ENCODE measurements at regions not wholly inside any gene's neighbourhood (a gene's known extent, or its start where the extent isn't known, plus 50 kb on each side); places are given as distances from the start of the nearest gene placed in this dataset.

GRCh38 chr3:18199757-18200156, 225.4 kb downstream of the SATB1 start:
- CTCF ChIA-PET (ENCODE audit: partially characterized antibody), result no interaction called here
- no peak for TF ChIP-seq USF2 (IDR thresholded peaks at IDR 0.05; ENCODE audit: low read length)
- no peak for TF ChIP-seq SIX5 (IDR thresholded peaks at IDR 0.05; ENCODE audit: low read depth, low read length)
- no peak for TF ChIP-seq KDM1A (IDR thresholded peaks at IDR 0.05; ENCODE audit: borderline replicate concordance, low read length)
- no peak for TF ChIP-seq CTBP2 (IDR thresholded peaks at IDR 0.05; ENCODE audit: borderline replicate concordance, insufficient read depth, insufficient read length, low read length)
- no peak for TF ChIP-seq RXRA (IDR thresholded peaks at IDR 0.05; ENCODE audit: insufficient read depth, low read depth, low read length)
- no peak for TF ChIP-seq EZH2 (IDR thresholded peaks at IDR 0.05; ENCODE audit: low read depth, low read length, severe bottlenecking)
- TF ChIP-seq BCL11A (IDR thresholded peaks at IDR 0.05; ENCODE audit: low read depth in 2 of 2, low read length in 2 of 2), result no peak
- no peak for TF ChIP-seq TBP (IDR thresholded peaks at IDR 0.05; ENCODE audit: low read depth, low read length)
- no peak for TF ChIP-seq SP2 (IDR thresholded peaks at IDR 0.05; ENCODE audit: low read length)
- TF ChIP-seq TCF12 (IDR thresholded peaks at IDR 0.05; ENCODE audit: low read depth, low read length), result no peak
- TF ChIP-seq CEBPB (IDR thresholded peaks at IDR 0.05; ENCODE audit: low read depth, low read length), result no peak
- TF ChIP-seq GTF2F1 (IDR thresholded peaks at IDR 0.05; ENCODE audit: borderline replicate concordance, low read depth, low read length), result no peak
- no peak for TF ChIP-seq KDM5A (IDR thresholded peaks at IDR 0.05; ENCODE audit: low read length)
- H4K8ac ChIP-seq (ENCODE audit: extremely low read depth, insufficient read depth, low read length), result no peak overlapping the region
- no peak overlapping the region for H3K4me2 ChIP-seq (ENCODE audit: insufficient read depth in 1 of 2, low read depth in 2 of 2, low read length in 2 of 2)
- H3K14ac ChIP-seq (ENCODE audit: insufficient read length), result no peak overlapping the region
- H3K23ac ChIP-seq (ENCODE audit: insufficient read length), result no peak overlapping the region
- H3K9me3 ChIP-seq (ENCODE audit: insufficient read depth in 2 of 2, low read depth in 1 of 2, low read length in 1 of 2), result no peaks in the 10 kb centered on the region
- no peak overlapping the region for H2BK20ac ChIP-seq (ENCODE audit: low read length)
- POLR2A ChIA-PET (ENCODE audit: partially characterized antibody), result no interaction called here
- no peak overlapping the region for H2BK5ac ChIP-seq (ENCODE audit: low read depth, low read length)
- H3K4ac ChIP-seq (replicated peaks; ENCODE audit: insufficient read length, low read depth, low read length), result no peak overlapping the region
- H3K23me2 ChIP-seq (ENCODE audit: low read depth, low read length), result no peaks in the 10 kb centered on the region; the same call in 1 of the 2 replicates
- H4K20me1 ChIP-seq (replicated peaks in 1 of 2; ENCODE audit: control insufficient read depth in 1 of 2, insufficient read depth in 2 of 2, low read length in 2 of 2), result no peaks in the 10 kb centered on the region
- no peak overlapping the region for H3K9ac ChIP-seq (replicated peaks in 1 of 4; ENCODE audit: extremely low read depth in 1 of 4, low read depth in 3 of 4, low read length in 3 of 4)
- peaks cover 0 to 3% (median under 1%) of the 10 kb centered on the region in 4 experiments; a peak in 2 of 7 replicates for H3K4me1 ChIP-seq (replicated peaks in 1 of 4; ENCODE audit: control insufficient read depth in 3 of 4, insufficient read depth in 4 of 4, low read length in 3 of 4)
- H3K18ac ChIP-seq (ENCODE audit: extremely low read depth, low read length), result no peak overlapping the region
- H3K27ac ChIP-seq (ENCODE audit: low read depth, low read length), result no peak overlapping the region
- H3K4me3 ChIP-seq (ENCODE audit: extremely low read depth in 1 of 4, insufficient read depth in 2 of 4, low read depth in 3 of 4, low read length in 4 of 4), result no peak overlapping the region
- no peak overlapping the region for H2AK5ac ChIP-seq (ENCODE audit: low read depth, low read length)
- no peak overlapping the region for H2BK12ac ChIP-seq (ENCODE audit: low read depth, low read length)
- no peaks in the 10 kb centered on the region for H3K36me3 ChIP-seq (ENCODE audit: control insufficient read depth in 2 of 4, insufficient read depth in 4 of 4, low read length in 3 of 4)
- H3K79me2 ChIP-seq (ENCODE audit: control insufficient read depth in 1 of 2, insufficient read depth in 2 of 2, low read length in 2 of 2), result no peaks in the 10 kb centered on the region
- no peak overlapping the region for H2BK15ac ChIP-seq (ENCODE audit: low read length)
- FAIRE-seq (no peak), DNase-seq (ENCODE audit: low read depth in 1 of 2, low spot score in 2 of 2) (no peak)
- no peak overlapping the region for H3K56ac ChIP-seq (replicated peaks; ENCODE audit: insufficient read length, low read depth, low read length)
- no peak overlapping the region for H2AFZ ChIP-seq (ENCODE audit: low read length)
- H3K79me1 ChIP-seq (ENCODE audit: low read depth, low read length), result no peaks in the 10 kb centered on the region
- no peak overlapping the region for H2BK120ac ChIP-seq (replicated peaks; ENCODE audit: low read depth, low read length)
- H3K27me3 ChIP-seq (replicated peaks in 1 of 4; ENCODE audit: control insufficient read depth in 3 of 4, extremely low read depth in 1 of 4, insufficient read depth in 3 of 4, low read length in 3 of 4), result no peaks in the 10 kb centered on the region
- no peak overlapping the region for H4K5ac ChIP-seq (ENCODE audit: insufficient read length, low read depth, low read length)
- no peak overlapping the region for H4K91ac ChIP-seq (replicated peaks; ENCODE audit: insufficient read length, low read length)

Data from H1 (cell line).